ENCODE measurements at regions not wholly inside any gene's neighbourhood (a gene's known extent, or its start where the extent isn't known, plus 50 kb on each side); places are given as distances from the start of the nearest gene placed in this dataset.

DNA sequence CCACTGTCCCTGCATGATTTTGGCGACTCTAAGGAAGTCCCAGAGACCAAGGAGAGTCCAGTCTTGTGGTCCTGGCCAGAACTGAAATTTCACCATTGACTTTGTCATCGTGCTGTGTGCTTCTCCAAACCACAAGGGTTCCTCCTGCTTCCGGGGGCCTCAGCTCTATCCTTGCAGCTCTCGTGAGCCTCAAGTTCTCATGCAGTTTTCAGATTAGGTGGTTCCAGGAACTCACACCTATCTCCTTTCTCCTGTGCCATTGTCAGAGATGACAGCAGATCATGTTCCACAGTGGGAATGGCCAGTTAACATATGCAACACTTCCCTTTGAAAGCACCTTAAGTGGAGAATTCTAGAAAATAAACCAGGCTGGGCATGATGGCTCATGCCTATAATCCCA, 97.9 kb upstream of the CRHR1 start:
- no peak for TF ChIP-seq CTCF (IDR thresholded peaks at IDR 0.05; ENCODE audit: low read depth, low read length, missing control alignments)
- in situ Hi-C loops (cut with HindIII; ENCODE audit: low sequenced_read_pairs) = no loop called here
- H3K4me3 ChIP-seq (ENCODE audit: low read depth, low read length) = no peak overlapping the region
- no peak for DNase-seq (ENCODE audit: low read depth)

DNA sequence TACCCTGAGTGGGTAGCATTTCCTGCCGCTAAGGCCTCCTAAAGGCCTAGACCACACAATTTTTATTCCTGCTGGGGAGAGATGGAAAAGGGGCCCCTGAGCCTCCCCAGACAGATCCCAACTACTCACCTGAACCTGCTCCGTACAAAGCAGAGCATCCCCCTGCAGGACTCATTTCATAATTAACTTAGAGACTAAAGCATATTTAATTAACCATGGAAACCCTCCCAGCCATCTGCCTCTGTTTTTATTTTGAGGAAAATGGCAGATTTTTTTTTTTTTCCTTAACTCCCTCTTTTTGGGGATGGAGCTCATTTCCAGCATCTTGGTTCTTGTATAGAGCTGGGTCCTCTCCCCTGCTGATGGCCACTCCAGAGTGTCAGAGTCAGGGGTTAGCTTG, 96.5 kb upstream of the CRHR1 start:
- H3K4me3 ChIP-seq (ENCODE audit: low read depth, low read length) = no peak overlapping the region
- no peak for TF ChIP-seq CTCF (IDR thresholded peaks at IDR 0.05; ENCODE audit: low read depth, low read length, missing control alignments)
- in situ Hi-C loops (cut with HindIII; ENCODE audit: low sequenced_read_pairs) = no loop called here
- DNase-seq (ENCODE audit: low read depth) = no peak

DNA sequence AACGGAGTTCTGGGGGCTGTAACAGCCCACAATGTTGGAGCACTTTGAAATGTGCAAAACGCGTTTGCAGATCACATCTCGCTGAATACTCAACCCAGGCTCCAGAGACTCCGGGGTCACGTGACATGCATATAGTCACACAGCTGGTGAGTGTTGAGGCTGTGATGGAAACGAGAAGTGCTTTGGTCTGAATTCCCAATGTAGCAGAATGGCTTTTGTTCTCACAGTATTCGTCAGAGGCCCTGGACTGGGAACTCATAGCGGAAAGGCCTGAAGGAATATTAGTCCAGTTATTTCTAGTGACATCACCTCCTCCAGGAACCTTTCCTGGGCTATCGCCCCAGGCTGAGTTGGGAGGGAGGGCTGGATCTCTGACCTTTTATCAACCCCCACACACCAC, 95.8 kb upstream of the CRHR1 start:
- H3K4me3 ChIP-seq (ENCODE audit: low read depth, low read length) = no peak overlapping the region
- DNase-seq (ENCODE audit: low read depth) = no peak
- no peak for TF ChIP-seq CTCF (IDR thresholded peaks at IDR 0.05; ENCODE audit: low read depth, low read length, missing control alignments)
- in situ Hi-C loops (cut with HindIII; ENCODE audit: low sequenced_read_pairs) = no loop called here

DNA sequence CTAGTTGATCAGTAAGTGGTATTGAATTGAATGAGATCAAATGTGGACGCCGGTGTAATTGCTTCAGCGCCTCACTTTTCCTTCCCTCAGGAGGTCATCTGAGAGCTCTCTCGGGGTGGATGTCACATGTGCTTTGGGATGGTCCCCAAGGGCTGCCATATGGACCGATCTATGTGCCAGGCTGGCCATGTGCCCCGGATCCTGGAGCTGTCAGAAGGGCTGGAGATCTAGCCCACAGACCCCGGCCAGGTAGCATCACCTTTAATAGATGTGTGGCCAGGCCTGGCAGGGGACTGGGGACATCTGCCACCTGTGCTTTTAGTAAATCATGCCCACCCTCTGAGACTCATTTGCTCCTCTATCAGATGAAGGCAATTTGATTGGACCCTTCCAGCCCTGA, 95.3 kb upstream of the CRHR1 start:
- in situ Hi-C loops (cut with HindIII; ENCODE audit: low sequenced_read_pairs) = no loop called here
- TF ChIP-seq CTCF (IDR thresholded peaks at IDR 0.05; ENCODE audit: low read depth, low read length, missing control alignments) = no peak
- H3K4me3 ChIP-seq (ENCODE audit: low read depth, low read length) = no peak overlapping the region
- DNase-seq (ENCODE audit: low read depth) = no peak

DNA sequence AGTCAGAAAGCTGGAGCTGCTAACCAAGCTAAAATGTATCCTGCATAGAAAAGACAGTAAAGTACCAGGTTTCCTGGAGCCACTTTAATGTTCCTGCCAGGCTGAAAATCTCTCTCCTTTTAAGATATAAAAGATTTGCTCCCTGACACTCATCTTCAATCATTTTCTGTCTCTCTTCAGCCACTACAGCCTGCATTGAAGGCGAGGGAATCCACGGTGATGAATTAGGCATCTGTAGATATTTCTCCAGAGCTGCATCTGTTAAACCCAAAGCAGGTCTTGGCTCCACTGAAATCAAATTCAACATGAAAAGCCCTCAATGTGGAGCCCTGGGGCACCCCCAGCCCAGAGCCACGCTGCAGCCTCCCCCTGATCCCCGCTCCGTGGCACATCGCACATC, 94.7 kb upstream of the CRHR1 start:
- H3K4me3 ChIP-seq (ENCODE audit: low read depth, low read length) = no peak overlapping the region
- DNase-seq (ENCODE audit: low read depth) = no peak
- in situ Hi-C loops (cut with HindIII; ENCODE audit: low sequenced_read_pairs) = no loop called here
- TF ChIP-seq CTCF (IDR thresholded peaks at IDR 0.05; ENCODE audit: low read depth, low read length, missing control alignments) = no peak

DNA sequence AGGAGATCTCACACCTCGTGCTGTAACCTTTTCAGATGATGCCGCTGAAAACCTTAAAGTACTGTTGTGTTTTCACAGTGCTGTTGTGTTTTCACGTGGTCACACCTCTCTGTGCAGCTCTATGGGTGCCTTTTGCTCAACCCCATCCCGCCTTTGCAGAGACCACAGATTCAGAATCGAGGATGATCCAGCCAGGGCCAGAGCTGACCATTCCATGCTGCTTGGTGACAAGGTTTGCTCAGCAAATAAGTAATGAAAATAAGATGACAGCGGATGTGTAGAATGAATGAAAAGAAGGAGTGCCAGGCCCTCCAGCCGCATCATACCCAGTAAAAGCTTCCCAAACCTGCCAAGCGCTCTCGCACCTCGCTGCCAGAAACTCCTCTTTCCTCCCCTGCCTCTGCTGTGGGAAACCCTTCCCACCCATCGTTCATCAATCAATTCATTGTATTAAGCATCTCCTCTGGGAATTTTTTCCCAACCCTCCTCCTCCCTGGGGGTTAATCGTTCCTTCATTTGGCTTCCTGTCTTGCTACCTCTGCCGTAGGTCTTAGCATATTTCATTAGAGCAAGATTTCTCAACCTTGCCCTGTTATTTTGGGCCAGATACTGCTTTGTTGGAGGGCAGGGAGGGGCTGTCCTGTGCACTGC, 93.4 kb upstream of the CRHR1 start:
- DNase-seq (ENCODE audit: low read depth) = no peak
- TF ChIP-seq CTCF (IDR thresholded peaks at IDR 0.05; ENCODE audit: low read depth, low read length, missing control alignments) = no peak
- no peak overlapping the region for H3K4me3 ChIP-seq (ENCODE audit: low read depth, low read length)
- in situ Hi-C loops (cut with HindIII; ENCODE audit: low sequenced_read_pairs) = no loop called here
